ENCODE measurements at regions not wholly inside any gene's neighbourhood (a gene's known extent, or its start where the extent isn't known, plus 50 kb on each side); places are given as distances from the start of the nearest gene placed in this dataset.

- TF ChIP-seq, protein P1, sequence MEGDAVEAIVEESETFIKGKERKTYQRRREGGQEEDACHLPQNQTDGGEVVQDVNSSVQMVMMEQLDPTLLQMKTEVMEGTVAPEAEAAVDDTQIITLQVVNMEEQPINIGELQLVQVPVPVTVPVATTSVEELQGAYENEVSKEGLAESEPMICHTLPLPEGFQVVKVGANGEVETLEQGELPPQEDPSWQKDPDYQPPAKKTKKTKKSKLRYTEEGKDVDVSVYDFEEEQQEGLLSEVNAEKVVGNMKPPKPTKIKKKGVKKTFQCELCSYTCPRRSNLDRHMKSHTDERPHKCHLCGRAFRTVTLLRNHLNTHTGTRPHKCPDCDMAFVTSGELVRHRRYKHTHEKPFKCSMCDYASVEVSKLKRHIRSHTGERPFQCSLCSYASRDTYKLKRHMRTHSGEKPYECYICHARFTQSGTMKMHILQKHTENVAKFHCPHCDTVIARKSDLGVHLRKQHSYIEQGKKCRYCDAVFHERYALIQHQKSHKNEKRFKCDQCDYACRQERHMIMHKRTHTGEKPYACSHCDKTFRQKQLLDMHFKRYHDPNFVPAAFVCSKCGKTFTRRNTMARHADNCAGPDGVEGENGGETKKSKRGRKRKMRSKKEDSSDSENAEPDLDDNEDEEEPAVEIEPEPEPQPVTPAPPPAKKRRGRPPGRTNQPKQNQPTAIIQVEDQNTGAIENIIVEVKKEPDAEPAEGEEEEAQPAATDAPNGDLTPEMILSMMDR (conservative IDR thresholded peaks at IDR 0.05), result no peak
- H3K27ac ChIP-seq, result no peak overlapping the region
Measured at GRCh38 chr5:17364987-17365810, 132.8 kb upstream of the TAF11L2 start.

- no peak overlapping the region for H3K27ac ChIP-seq
- TF ChIP-seq, protein P1 (conservative IDR thresholded peaks at IDR 0.05), result no peak
Measured at GRCh38 chr5:17365811-17366138, 132.3 kb upstream of the TAF11L2 start.

- no peak overlapping the region for H3K27ac ChIP-seq
- TF ChIP-seq, protein P1 (conservative IDR thresholded peaks at IDR 0.05), result no peak
Measured at GRCh38 chr5:17367256-17367840, 130.7 kb upstream of the TAF11L2 start.

DNA sequence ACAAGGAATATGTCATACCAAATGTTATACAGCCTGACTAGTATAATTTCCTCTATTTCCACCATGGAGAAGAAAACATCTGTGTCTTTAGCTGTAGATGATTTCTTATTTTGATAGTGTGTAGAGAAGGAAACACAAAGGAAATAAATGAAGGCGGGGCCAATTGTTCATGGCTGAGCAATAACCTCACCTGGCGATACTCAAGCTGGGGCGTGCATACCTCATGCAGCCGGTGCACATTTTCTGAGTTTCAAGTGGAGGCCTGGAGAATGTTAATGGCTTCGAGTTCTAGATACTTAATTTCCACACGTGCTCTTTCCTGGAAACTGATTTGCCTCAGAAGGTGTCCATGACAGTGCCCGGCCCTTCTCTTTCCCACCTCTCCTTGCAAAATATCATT, 127.4 kb upstream of the TAF11L2 start:
- TF ChIP-seq, protein P1 (conservative IDR thresholded peaks at IDR 0.05), result no peak

DNA sequence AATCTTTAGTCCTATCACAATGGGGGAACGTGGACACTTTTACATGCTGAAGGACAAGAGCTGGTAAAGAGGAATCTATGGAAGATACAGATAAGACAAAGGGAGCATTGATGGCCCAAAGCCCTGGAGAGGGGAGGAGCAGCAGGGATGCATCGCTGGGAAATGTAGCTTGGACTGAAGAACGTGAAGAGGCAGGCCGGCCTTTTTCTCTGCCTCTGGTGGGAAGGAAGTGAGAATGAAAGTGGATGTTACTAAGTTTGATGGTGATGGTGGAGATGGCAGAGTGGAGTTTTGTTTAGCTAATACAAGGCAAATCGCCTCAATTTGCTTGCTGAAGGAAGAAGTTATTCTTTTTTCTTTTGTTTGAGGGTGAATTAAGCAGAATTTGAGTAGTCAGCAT, 124.6 kb upstream of the TAF11L2 start:
- H3K27ac ChIP-seq, result no peak overlapping the region
- TF ChIP-seq, protein P1 (conservative IDR thresholded peaks at IDR 0.05), result no peak

More for the DNA sequence above, 127.4 kb upstream of the TAF11L2 start:
- H3K27ac ChIP-seq, result no peak overlapping the region

GRCh38 chr5:17373814-17374556, 124.0 kb upstream of the TAF11L2 start:
- H3K27ac ChIP-seq, result no peak overlapping the region
- TF ChIP-seq, protein P1 (conservative IDR thresholded peaks at IDR 0.05), result no peak

Data from VCaP (cell line).